ENCODE measurements at regions not wholly inside any gene's neighbourhood (a gene's known extent, or its start where the extent isn't known, plus 50 kb on each side); places are given as distances from the start of the nearest gene placed in this dataset.

- TF ChIP-seq CTCF (IDR thresholded peaks at IDR 0.05; ENCODE audit: insufficient read depth, low read depth, low read length) (no peak), EZH2 (IDR thresholded peaks at IDR 0.05; ENCODE audit: insufficient read depth, low read length) (no peak)
These were observed 134.0 kb upstream of the CPSF6 start for GRCh38 chr12:69105101-69105962.
